GM23338 (cell line): ENCODE measurements at regions not wholly inside any gene's neighbourhood (a gene's known extent, or its start where the extent isn't known, plus 50 kb on each side); places are given as distances from the start of the nearest gene placed in this dataset.

Experiments
- ATAC-seq: fragments of 200-7000 bp; cut with Tn5 transposase; 3 replicates; pipeline ENCODE4 v1.9.1; 2020
- DNase-seq: peaks from one replicate; pipeline ENCODE4 v3.0.0-alpha.2; 2015; ENCODE audit warnings: low spot score
- H2AFZ ChIP-seq: fragments of 200-600 bp; sonication (generic); 2 replicates; pipeline ENCODE4 v1.8.0; 2016; ENCODE audit warnings: antibody characterized with exemption, mild to moderate bottlenecking, moderate library complexity
- H3F3A ChIP-seq: fragments of 200-600 bp; sonication (generic); replicated peaks from 2 replicates; pipeline ENCODE4 v1.8.0; 2017; ENCODE audit warnings: antibody characterized with exemption, mixed run types, low read depth
- H3K27ac ChIP-seq: fragments of 200-600 bp; sonication (generic); 2 replicates; pipeline ENCODE4 v1.6.1; 2016; ENCODE audit warnings: low read depth
- H3K27me3 ChIP-seq: fragments of 200-600 bp; sonication (generic); 2 replicates; pipeline ENCODE4 v1.8.0; 2016; ENCODE audit warnings: mild to moderate bottlenecking, mixed run types, moderate library complexity; ENCODE audit not compliant: insufficient read depth
- H3K36me3 ChIP-seq: fragments of 200-600 bp; sonication (generic); 2 replicates; pipeline ENCODE4 v1.8.0; 2016; ENCODE audit warnings: mild to moderate bottlenecking; ENCODE audit not compliant: insufficient read depth
- H3K4me1 ChIP-seq: fragments of 200-600 bp; sonication (generic); 2 replicates; pipeline ENCODE4 v1.8.0; 2016; ENCODE audit warnings: mild to moderate bottlenecking, moderate library complexity; ENCODE audit not compliant: insufficient read depth
- H3K4me2 ChIP-seq: fragments of 200-600 bp; sonication (generic); 2 replicates; pipeline ENCODE4 v1.7.1; 2017; ENCODE audit warnings: mixed run types
- H3K4me3 ChIP-seq: fragments of 200-600 bp; sonication (generic); 2 replicates; pipeline ENCODE4 v1.6.1; 2016; ENCODE audit warnings: mixed run types
- H3K79me2 ChIP-seq: fragments of 200-600 bp; sonication (generic); replicated peaks from 2 replicates; pipeline ENCODE4 v1.8.0; 2017; ENCODE audit warnings: mild to moderate bottlenecking; ENCODE audit not compliant: insufficient read depth
- H3K9me2 ChIP-seq: fragments of 200-600 bp; sonication (generic); 2 replicates; pipeline ENCODE4 v1.8.0; 2017; ENCODE audit not compliant: insufficient read depth
- H4K20me1 ChIP-seq: fragments of 200-600 bp; sonication (generic); replicated peaks from 2 replicates; pipeline ENCODE4 v1.8.0; 2017; ENCODE audit warnings: mild to moderate bottlenecking; ENCODE audit not compliant: insufficient read depth
- H3K27ac Mint-ChIP-seq: 2 replicates; pipeline ENCODE4 v1.8.0; 2020; ENCODE audit warnings: inconsistent platforms, mild to moderate bottlenecking, moderate library complexity, mixed read lengths
- H3K27me3 Mint-ChIP-seq: 3 replicates; pipeline ENCODE4 v1.8.0; 2022; ENCODE audit warnings: low read depth, mild to moderate bottlenecking, moderate library complexity, mixed read lengths, inconsistent platforms; ENCODE audit not compliant: insufficient read depth, poor library complexity
- H3K36me3 Mint-ChIP-seq: 3 replicates; pipeline ENCODE4 v1.8.0; 2021; ENCODE audit warnings: low read depth, mild to moderate bottlenecking, inconsistent platforms, moderate library complexity, mixed read lengths
- H3K4me1 Mint-ChIP-seq: 3 replicates; pipeline ENCODE4 v1.8.0; 2020; ENCODE audit warnings: mild to moderate bottlenecking, inconsistent platforms, mixed read lengths
- H3K4me3 Mint-ChIP-seq: 3 replicates; pipeline ENCODE4 v1.8.0; 2021; ENCODE audit warnings: moderate library complexity, mild to moderate bottlenecking, inconsistent platforms, mixed read lengths
- H3K9me3 Mint-ChIP-seq: 3 replicates; pipeline ENCODE4 v1.8.0; 2020; ENCODE audit warnings: moderate library complexity, mild to moderate bottlenecking, inconsistent platforms, mixed read lengths
- CREB1 ChIP-seq: fragments of 250-450 bp; sonication (Bioruptor Pico); IDR thresholded peaks from 2 replicates; pipeline ENCODE4 v1.5.0; 2020; ENCODE audit warnings: low read depth, mild to moderate bottlenecking, moderate library complexity
- EZH2 ChIP-seq: fragments of 200-600 bp; sonication (generic); IDR thresholded peaks from one replicate; pipeline ENCODE4 v1.8.0; 2017; ENCODE audit warnings: antibody characterized with exemption, mild to moderate bottlenecking, low read depth; ENCODE audit not compliant: unreplicated experiment
- EZH2phosphoT487 ChIP-seq: fragments of 200-600 bp; sonication (generic); IDR thresholded peaks from one replicate; pipeline ENCODE4 v1.8.1; 2018; ENCODE audit warnings: antibody characterized with exemption; ENCODE audit not compliant: unreplicated experiment
- JUNB ChIP-seq: IDR thresholded peaks from one replicate; pipeline ENCODE4 v1.6.1; 2016; ENCODE audit warnings: antibody characterized with exemption; ENCODE audit not compliant: unreplicated experiment
- NANOG ChIP-seq: IDR thresholded peaks from 2 replicates; pipeline ENCODE4 v1.6.1; 2016; ENCODE audit warnings: antibody characterized with exemption, borderline replicate concordance
- POLR2AphosphoS5 ChIP-seq: IDR thresholded peaks from 2 replicates; pipeline ENCODE4 v1.6.1; 2016; ENCODE audit warnings: antibody characterized with exemption, low read depth
- STAT1 ChIP-seq: IDR thresholded peaks from one replicate; pipeline ENCODE4 v1.6.1; 2016; ENCODE audit warnings: antibody characterized with exemption; ENCODE audit not compliant: unreplicated experiment
- ZNF114 ChIP-seq: fragments of 250-450 bp; sonication (Bioruptor Pico); IDR thresholded peaks from 2 replicates; pipeline ENCODE4 v1.5.0; 2020; ENCODE audit warnings: mild to moderate bottlenecking, moderate library complexity
- ZNF331 ChIP-seq: fragments of 250-450 bp; sonication (Bioruptor Pico); IDR thresholded peaks from 2 replicates; pipeline ENCODE4 v1.5.0; 2020; ENCODE audit warnings: low read depth, mild to moderate bottlenecking, moderate library complexity
- TF ChIP-seq, protein P1 (sequence below), 2 experiments: fragments of 200-600 bp in 1 of 2; sonication (generic) in 1 of 2; conservative IDR thresholded peaks; 2 replicates each; pipeline versions ENCODE4 v1.5.1 to v1.6.1; 2016 to 2017; ENCODE audit warnings: antibody characterized with exemption in 2 of 2, low read depth in 2 of 2, mild to moderate bottlenecking in 2 of 2, moderate library complexity in 1 of 2
- TF ChIP-seq, protein P2 (sequence below): IDR thresholded peaks from 2 replicates; pipeline ENCODE4 v1.6.1; 2016; ENCODE audit warnings: antibody characterized with exemption
- TF ChIP-seq, protein P3 (sequence below): fragments of 250-450 bp; sonication (Bioruptor Pico); IDR thresholded peaks from 2 replicates; pipeline ENCODE4 v1.5.0; 2020; ENCODE audit warnings: mild to moderate bottlenecking, moderate library complexity
- TF ChIP-seq, protein P4 (sequence below): IDR thresholded peaks from one replicate; pipeline ENCODE4 v1.6.1; 2018; ENCODE audit warnings: antibody characterized with exemption; ENCODE audit not compliant: unreplicated experiment

DNA sequence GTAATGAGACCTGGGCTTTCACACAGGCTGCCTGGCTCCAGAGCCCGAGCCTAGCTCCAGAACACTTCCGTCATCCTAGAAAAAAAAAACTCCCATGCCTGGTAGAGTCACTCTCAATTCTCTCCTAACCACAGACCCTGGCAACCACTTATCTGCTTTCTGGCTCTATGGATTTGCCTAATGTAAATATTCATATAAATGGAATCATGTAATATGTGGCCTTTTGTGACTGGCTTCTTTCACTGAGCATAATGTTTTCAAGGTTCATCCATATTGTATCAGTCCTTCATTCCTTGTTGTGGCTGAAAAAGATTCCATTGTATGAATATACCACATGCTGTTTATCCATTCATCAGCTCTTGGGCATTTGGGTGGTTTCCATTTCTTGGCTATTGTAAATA, 167.7 kb upstream of the MKLN1 start:
- no peaks in the 10 kb centered on the region for H4K20me1 ChIP-seq
- no peak overlapping the region for H3K4me3 ChIP-seq
- no peak overlapping the region for H3K4me2 ChIP-seq
- Mint-ChIP-seq H3K9me3 (no peaks in the 10 kb centered on the region), H3K27ac (no peak overlapping the region), H3K4me1 (peaks cover 27% of the 10 kb centered on the region; the same call in 2 of the 3 replicates), H3K27me3 (peaks cover 3% of the 10 kb centered on the region), H3K4me3 (no peak overlapping the region), H3K36me3 (no peaks in the 10 kb centered on the region)
- ATAC-seq = no peak
- H3K36me3 ChIP-seq = no peaks in the 10 kb centered on the region
- no peak overlapping the region for H3K27ac ChIP-seq
- H3K27me3 ChIP-seq = no peaks in the 10 kb centered on the region
- TF ChIP-seq CREB1 (CRISPR knock-in tag) (no peak), POLR2AphosphoS5 (no peak), ZNF114 (CRISPR knock-in tag) (no peak), NANOG (no peak), EZH2phosphoT487 (no peak), EZH2 (no peak), STAT1 (no peak), ZNF331 (CRISPR knock-in tag) (no peak), JUNB (no peak)
- TF ChIP-seq, protein P1, sequence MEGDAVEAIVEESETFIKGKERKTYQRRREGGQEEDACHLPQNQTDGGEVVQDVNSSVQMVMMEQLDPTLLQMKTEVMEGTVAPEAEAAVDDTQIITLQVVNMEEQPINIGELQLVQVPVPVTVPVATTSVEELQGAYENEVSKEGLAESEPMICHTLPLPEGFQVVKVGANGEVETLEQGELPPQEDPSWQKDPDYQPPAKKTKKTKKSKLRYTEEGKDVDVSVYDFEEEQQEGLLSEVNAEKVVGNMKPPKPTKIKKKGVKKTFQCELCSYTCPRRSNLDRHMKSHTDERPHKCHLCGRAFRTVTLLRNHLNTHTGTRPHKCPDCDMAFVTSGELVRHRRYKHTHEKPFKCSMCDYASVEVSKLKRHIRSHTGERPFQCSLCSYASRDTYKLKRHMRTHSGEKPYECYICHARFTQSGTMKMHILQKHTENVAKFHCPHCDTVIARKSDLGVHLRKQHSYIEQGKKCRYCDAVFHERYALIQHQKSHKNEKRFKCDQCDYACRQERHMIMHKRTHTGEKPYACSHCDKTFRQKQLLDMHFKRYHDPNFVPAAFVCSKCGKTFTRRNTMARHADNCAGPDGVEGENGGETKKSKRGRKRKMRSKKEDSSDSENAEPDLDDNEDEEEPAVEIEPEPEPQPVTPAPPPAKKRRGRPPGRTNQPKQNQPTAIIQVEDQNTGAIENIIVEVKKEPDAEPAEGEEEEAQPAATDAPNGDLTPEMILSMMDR (conservative IDR thresholded peaks at IDR 0.05; ENCODE audit: low read depth in 2 of 2) = no peak
- TF ChIP-seq, protein P2, sequence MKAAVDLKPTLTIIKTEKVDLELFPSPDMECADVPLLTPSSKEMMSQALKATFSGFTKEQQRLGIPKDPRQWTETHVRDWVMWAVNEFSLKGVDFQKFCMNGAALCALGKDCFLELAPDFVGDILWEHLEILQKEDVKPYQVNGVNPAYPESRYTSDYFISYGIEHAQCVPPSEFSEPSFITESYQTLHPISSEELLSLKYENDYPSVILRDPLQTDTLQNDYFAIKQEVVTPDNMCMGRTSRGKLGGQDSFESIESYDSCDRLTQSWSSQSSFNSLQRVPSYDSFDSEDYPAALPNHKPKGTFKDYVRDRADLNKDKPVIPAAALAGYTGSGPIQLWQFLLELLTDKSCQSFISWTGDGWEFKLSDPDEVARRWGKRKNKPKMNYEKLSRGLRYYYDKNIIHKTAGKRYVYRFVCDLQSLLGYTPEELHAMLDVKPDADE = no peak
- TF ChIP-seq, protein P3, sequence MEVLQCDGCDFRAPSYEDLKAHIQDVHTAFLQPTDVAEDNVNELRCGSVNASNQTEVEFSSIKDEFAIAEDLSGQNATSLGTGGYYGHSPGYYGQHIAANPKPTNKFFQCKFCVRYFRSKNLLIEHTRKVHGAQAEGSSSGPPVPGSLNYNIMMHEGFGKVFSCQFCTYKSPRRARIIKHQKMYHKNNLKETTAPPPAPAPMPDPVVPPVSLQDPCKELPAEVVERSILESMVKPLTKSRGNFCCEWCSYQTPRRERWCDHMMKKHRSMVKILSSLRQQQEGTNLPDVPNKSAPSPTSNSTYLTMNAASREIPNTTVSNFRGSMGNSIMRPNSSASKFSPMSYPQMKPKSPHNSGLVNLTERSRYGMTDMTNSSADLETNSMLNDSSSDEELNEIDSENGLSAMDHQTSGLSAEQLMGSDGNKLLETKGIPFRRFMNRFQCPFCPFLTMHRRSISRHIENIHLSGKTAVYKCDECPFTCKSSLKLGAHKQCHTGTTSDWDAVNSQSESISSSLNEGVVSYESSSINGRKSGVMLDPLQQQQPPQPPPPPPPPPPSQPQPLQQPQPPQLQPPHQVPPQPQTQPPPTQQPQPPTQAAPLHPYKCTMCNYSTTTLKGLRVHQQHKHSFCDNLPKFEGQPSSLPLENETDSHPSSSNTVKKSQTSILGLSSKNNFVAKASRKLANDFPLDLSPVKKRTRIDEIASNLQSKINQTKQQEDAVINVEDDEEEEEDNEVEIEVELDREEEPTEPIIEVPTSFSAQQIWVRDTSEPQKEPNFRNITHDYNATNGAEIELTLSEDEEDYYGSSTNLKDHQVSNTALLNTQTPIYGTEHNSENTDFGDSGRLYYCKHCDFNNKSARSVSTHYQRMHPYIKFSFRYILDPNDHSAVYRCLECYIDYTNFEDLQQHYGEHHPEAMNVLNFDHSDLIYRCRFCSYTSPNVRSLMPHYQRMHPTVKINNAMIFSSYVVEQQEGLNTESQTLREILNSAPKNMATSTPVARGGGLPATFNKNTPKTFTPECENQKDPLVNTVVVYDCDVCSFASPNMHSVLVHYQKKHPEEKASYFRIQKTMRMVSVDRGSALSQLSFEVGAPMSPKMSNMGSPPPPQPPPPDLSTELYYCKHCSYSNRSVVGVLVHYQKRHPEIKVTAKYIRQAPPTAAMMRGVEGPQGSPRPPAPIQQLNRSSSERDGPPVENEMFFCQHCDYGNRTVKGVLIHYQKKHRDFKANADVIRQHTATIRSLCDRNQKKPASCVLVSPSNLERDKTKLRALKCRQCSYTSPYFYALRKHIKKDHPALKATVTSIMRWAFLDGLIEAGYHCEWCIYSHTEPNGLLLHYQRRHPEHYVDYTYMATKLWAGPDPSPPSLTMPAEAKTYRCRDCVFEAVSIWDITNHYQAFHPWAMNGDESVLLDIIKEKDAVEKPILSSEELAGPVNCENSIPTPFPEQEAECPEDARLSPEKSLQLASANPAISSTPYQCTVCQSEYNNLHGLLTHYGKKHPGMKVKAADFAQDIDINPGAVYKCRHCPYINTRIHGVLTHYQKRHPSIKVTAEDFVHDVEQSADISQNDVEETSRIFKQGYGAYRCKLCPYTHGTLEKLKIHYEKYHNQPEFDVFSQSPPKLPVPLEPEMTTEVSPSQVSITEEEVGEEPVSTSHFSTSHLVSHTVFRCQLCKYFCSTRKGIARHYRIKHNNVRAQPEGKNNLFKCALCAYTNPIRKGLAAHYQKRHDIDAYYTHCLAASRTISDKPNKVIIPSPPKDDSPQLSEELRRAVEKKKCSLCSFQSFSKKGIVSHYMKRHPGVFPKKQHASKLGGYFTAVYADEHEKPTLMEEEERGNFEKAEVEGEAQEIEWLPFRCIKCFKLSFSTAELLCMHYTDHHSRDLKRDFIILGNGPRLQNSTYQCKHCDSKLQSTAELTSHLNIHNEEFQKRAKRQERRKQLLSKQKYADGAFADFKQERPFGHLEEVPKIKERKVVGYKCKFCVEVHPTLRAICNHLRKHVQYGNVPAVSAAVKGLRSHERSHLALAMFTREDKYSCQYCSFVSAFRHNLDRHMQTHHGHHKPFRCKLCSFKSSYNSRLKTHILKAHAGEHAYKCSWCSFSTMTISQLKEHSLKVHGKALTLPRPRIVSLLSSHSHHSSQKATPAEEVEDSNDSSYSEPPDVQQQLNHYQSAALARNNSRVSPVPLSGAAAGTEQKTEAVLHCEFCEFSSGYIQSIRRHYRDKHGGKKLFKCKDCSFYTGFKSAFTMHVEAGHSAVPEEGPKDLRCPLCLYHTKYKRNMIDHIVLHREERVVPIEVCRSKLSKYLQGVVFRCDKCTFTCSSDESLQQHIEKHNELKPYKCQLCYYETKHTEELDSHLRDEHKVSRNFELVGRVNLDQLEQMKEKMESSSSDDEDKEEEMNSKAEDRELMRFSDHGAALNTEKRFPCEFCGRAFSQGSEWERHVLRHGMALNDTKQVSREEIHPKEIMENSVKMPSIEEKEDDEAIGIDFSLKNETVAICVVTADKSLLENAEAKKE (CRISPR knock-in tag) = no peak
- TF ChIP-seq, protein P4, sequence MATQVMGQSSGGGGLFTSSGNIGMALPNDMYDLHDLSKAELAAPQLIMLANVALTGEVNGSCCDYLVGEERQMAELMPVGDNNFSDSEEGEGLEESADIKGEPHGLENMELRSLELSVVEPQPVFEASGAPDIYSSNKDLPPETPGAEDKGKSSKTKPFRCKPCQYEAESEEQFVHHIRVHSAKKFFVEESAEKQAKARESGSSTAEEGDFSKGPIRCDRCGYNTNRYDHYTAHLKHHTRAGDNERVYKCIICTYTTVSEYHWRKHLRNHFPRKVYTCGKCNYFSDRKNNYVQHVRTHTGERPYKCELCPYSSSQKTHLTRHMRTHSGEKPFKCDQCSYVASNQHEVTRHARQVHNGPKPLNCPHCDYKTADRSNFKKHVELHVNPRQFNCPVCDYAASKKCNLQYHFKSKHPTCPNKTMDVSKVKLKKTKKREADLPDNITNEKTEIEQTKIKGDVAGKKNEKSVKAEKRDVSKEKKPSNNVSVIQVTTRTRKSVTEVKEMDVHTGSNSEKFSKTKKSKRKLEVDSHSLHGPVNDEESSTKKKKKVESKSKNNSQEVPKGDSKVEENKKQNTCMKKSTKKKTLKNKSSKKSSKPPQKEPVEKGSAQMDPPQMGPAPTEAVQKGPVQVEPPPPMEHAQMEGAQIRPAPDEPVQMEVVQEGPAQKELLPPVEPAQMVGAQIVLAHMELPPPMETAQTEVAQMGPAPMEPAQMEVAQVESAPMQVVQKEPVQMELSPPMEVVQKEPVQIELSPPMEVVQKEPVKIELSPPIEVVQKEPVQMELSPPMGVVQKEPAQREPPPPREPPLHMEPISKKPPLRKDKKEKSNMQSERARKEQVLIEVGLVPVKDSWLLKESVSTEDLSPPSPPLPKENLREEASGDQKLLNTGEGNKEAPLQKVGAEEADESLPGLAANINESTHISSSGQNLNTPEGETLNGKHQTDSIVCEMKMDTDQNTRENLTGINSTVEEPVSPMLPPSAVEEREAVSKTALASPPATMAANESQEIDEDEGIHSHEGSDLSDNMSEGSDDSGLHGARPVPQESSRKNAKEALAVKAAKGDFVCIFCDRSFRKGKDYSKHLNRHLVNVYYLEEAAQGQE = no peak
- no peak for DNase-seq
- peaks cover 5% of the 10 kb centered on the region; the same call in 1 of the 2 replicates for H3K9me2 ChIP-seq
- no peak overlapping the region for H2AFZ ChIP-seq
- H3K4me1 ChIP-seq = peaks cover 3% of the 10 kb centered on the region; the same call in 1 of the 2 replicates
- no peaks in the 10 kb centered on the region for H3F3A ChIP-seq
- H3K79me2 ChIP-seq = no peaks in the 10 kb centered on the region
